ENCODE measurements at regions not wholly inside any gene's neighbourhood (a gene's known extent, or its start where the extent isn't known, plus 50 kb on each side); places are given as distances from the start of the nearest gene placed in this dataset.

- H3K4me3 ChIP-seq (ENCODE audit: low read length), result no peak overlapping the region
- no peak for DNase-seq (ENCODE audit: low read depth, low spot score)
Observed at GRCh38 chr2:21251216-21251980, 127.6 kb downstream of the TDRD15 start.

DNA sequence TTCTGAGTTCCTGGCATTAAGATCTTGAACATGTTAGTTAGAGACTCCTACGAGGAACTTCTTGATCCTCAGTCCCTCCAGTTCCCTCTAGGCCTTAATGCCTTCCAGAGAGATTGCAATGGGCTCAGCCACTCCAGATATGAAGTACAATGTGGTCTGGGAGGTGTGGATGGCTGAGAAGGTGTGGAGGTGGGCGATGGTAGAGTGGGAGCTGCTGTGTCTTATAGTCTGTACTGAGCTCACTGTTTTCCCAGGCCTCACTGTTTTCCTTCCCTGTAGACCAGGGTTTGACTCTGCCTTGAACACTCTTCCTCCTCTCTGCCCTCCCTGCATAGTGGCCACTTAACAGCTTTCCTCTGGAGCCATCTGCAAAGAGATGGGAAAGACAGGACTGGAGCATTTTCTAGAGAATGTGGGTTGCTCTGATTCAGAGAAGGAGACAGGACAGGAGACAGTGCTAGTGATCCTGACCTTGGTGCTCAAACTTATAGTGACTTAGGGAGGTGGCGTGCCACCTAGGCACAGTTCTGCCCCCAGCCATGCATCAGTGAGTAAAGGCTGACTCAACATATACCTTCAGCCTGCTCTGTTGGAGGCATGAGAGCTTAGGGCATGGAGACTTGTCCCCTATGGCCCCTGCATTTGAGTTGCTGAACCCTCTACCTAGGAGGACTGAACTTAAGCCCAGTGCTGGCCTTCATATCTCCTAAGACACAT lies 129.7 kb downstream of the TDRD15 start:
- DNase-seq (ENCODE audit: low read depth, low spot score), result no peak
- H3K4me3 ChIP-seq (ENCODE audit: low read length), result no peak overlapping the region

DNA sequence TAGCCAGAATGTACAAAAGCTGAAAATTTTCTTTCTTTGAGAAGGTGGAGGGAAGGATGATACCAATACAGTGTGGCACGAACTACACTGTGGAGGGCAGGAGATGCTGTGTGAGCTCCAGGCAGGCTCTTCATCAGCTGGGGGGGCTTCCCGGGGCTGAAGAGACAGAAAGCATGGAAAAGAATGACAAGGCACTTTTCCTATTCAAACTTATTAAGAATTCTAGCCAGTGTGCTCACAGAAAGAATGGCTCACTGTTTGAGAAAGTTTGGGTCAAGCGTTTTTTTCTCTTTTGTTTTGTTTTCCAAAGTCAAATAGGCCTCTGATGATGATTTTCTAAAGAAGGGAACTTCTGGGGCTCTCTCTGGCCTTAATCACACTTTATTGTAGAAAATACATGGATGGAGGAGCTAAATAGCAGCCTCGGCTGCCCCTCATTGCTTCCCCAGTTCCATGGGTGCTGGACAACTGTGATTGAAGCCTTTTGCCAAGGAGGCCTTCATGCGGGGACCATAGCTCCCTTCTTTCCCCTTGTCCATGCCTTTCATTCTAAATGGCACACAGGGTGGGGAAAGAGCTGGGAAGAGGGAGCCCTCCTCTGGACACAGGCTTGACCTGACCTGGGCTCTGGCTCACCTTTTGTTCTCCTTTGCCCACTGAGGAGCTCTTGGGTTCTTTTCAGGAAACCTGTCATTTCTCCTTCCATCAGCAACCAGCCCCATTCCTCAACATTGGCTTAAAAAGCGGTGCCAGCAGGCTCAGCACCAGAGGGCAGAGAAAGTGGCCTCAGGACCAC lies 130.6 kb downstream of the TDRD15 start:
- no peak overlapping the region for H3K4me3 ChIP-seq (ENCODE audit: low read length)
- no peak for DNase-seq (ENCODE audit: low read depth, low spot score)

DNA sequence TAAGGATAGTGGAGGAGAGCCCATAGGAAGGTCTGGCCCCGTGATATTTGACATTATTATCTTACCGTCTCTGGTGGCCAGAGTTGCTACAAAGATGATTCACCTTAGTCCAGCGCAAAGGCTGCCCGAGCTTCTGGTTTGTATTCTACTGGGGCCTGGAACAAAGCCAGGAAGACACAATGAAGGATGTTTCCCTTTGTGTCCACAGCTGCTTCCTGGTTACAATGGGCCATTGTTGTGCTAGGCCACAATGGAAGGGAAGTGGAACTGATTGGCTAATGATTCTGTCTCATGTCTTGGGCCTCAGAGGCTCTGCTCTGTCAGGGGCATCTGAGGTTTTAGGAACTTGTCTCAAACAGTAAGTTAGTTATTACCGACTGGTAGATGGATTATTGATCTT lies 132.2 kb downstream of the TDRD15 start:
- DNase-seq (ENCODE audit: low read depth, low spot score), result no peak
- H3K4me3 ChIP-seq (ENCODE audit: low read length), result no peak overlapping the region

DNA sequence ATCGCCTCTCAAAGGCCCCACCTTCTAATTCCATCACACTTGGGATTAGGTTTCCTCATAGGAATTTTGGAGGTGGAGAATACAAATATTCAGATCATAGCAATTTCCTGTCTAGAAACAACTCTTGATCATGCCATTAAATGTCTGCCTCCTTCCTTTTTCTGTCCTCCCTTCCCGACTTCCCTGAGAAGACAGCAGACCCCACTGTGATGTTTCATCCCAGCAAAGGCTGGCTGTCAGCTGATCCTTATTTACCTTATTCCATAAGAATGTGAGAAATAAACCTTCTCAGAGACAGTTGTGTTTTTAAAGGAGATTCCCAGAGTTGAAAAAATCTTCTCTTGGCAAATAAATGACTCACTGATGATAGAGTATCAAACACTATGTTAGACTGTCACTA lies 133.9 kb downstream of the TDRD15 start:
- H3K4me3 ChIP-seq (ENCODE audit: low read length), result no peak overlapping the region
- DNase-seq (ENCODE audit: low read depth, low spot score), result no peak

DNA sequence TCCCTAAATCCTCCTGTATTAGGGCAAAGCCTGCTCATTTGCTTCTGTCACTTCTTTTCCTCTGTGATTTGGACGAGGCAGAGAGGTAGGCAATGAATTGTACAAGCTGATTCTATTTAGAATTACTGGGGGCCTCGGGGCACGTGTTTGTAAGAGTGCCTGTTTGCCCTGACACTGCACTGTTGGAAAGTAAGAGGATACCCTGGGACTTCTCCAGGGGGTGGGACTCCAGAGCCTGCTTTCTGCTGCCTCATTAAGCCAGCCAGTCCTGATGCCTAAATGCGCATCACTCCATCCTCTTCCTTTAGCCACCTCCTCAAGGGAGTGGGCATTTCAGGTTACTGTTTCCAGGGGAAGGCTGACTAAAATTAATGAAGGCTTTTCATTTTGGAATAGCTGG lies 134.3 kb downstream of the TDRD15 start:
- no peak for DNase-seq (ENCODE audit: low read depth, low spot score)
- H3K4me3 ChIP-seq (ENCODE audit: low read length), result no peak overlapping the region

DNA sequence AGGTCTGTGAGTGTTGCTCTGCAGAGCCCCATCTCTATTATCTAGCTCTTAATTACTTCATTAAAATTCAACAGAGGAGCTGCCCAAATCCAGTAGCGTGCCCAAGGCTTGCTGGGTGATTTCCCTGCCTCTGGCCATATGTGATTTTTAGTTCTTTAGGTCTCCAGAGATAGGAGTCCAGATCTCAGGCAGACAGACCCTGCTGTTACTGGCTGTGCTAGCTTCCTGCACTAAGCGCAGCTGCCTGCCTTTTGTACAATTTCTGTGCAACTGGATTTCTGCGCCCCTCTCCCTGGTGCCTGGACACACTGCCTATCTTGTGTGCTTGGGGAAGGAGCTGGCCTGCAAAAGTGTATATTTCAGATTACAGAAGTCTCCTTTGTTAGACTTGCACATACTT lies 136.5 kb downstream of the TDRD15 start:
- no peak overlapping the region for H3K4me3 ChIP-seq (ENCODE audit: low read length)
- DNase-seq (ENCODE audit: low read depth, low spot score), result no peak

DNA sequence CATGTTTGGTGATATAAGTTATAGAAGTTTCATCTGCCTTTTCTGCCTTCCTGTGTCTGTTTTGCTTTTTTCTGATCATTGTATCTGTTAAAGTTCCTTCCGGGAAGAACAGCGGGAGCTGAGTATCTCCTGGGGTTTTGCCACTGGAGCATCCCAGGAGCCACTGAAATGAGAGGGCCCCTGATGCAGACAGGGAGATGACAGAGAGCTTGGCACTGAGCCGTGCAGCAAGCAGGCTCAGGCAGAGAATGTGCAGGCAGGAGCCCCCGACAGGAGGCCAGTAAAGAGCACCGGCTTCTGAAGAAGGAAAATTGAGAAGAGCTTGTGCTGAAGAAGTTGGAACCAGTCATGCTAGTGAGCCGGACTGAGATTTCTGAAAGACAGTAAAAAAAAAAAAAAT lies 137.8 kb downstream of the TDRD15 start:
- no peak for DNase-seq (ENCODE audit: low read depth, low spot score)
- H3K4me3 ChIP-seq (ENCODE audit: low read length), result no peak overlapping the region

DNA sequence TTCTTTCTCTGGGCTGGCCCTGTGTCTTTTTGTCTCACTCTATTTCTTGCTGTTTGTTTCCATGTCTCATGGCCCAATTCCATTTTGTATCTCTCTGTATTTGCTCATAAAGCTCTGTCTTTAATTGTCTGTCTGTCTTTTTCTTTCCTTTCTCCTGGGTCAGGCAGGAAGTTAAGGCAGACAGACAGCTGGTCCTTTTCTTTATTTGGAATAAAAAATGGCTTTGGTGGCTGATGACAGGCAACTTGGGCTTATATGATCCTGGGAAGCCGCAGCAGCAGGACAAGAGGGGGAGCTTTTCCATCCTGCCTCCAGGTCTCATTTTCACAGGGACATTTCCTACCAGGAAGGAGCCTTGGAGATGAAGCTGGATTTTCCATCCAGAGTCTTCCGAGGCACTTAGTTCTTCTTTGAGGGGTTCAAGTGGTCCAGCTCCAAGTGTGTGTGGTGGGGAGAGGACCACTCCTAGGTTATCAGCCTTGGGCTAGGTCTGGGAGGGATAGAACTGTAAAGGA lies 138.7 kb downstream of the TDRD15 start:
- DNase-seq (ENCODE audit: low read depth, low spot score), result no peak
- no peak overlapping the region for H3K4me3 ChIP-seq (ENCODE audit: low read length)

DNA sequence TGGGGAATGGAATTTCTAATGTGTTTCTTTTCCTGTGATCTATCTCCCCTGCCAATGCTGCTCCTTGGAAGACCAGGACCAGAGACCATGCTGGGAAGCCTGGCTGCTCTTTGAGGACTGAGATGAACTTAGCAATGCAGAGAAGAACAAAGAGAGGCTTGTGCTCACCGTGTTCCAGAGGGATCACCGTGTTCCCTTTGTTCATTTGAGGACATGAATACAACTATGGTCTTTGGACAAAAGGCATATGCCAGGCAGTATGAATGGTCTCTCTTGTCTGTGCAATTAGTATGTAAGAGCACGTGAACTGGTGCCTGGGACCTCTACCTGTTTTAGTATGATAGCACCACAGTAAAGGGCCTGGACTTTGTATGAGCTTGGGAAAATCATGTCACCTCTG lies 139.9 kb downstream of the TDRD15 start:
- H3K4me3 ChIP-seq (ENCODE audit: low read length), result no peak overlapping the region
- DNase-seq (ENCODE audit: low read depth, low spot score), result no peak

GRCh38 chr2:21265752-21266151 lies 142.0 kb downstream of the TDRD15 start:
- no peak overlapping the region for H3K4me3 ChIP-seq (ENCODE audit: low read length)
- no peak for DNase-seq (ENCODE audit: low read depth, low spot score)

- DNase-seq (ENCODE audit: low read depth, low spot score), result no peak
- no peak overlapping the region for H3K4me3 ChIP-seq (ENCODE audit: low read length)
Observed at GRCh38 chr2:21267232-21267835, 143.6 kb downstream of the TDRD15 start.

- no peak for DNase-seq (ENCODE audit: low read depth, low spot score)
- no peak overlapping the region for H3K4me3 ChIP-seq (ENCODE audit: low read length)
Observed at GRCh38 chr2:21268197-21268877, 144.6 kb downstream of the TDRD15 start.

GRCh38 chr2:21268878-21269224 lies 145.1 kb downstream of the TDRD15 start:
- no peak for DNase-seq (ENCODE audit: low read depth, low spot score)
- H3K4me3 ChIP-seq (ENCODE audit: low read length), result no peak overlapping the region

DNA sequence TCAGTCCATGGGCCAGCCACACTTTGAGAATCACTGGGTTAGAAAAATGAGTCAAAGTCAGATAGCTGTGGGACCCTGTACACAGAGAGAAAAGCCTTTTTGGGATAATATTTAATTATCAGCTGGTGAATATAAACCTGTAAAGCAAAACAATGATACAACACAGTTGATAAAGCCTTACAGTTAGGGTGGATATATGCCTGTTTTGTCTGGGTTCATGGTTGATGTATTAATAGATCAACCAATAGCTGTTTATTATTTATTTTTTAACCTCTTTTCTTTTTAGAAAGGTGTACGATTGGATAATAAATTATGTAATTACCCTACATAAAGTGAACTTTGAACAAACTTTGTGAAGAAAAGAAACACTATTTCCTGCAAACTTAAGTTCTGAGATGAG lies 145.6 kb downstream of the TDRD15 start:
- no peak for DNase-seq (ENCODE audit: low read depth, low spot score)
- no peak overlapping the region for H3K4me3 ChIP-seq (ENCODE audit: low read length)

GRCh38 chr2:21270083-21270491 lies 146.3 kb downstream of the TDRD15 start:
- H3K4me3 ChIP-seq (ENCODE audit: low read length), result no peak overlapping the region
- DNase-seq (ENCODE audit: low read depth, low spot score), result no peak

GRCh38 chr2:21270708-21271122 lies 146.9 kb downstream of the TDRD15 start:
- DNase-seq (ENCODE audit: low read depth, low spot score), result no peak
- H3K4me3 ChIP-seq (ENCODE audit: low read length), result no peak overlapping the region

- no peak overlapping the region for H3K4me3 ChIP-seq (ENCODE audit: low read length)
- no peak for DNase-seq (ENCODE audit: low read depth, low spot score)
Observed at GRCh38 chr2:21276163-21276562, 152.4 kb downstream of the TDRD15 start.

All from Jurkat, Clone E6-1 (cell line).